ENCODE measurements at regions not wholly inside any gene's neighbourhood (a gene's known extent, or its start where the extent isn't known, plus 50 kb on each side); places are given as distances from the start of the nearest gene placed in this dataset.

DNA sequence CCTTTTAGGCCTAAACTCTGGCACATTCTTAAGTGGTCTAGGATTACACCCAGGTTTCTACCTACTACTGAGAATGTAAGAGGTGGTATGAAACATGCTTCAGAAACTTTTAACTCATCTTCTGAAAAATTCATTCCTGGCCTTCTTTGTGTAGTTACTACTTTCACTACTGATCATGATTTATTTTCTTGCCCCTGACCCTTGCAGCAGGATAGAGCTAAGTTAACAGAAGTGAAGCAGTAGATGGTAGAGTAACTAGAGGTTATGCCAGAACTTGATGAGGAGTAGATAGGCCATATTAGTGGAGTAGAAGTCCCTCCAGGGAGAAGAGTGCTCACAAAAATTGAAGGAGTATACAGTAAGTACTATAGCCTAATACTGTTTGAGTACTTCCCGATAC, 75.5 kb upstream of the MSTN start:
- intact Hi-C loops (cut with DNase I): no loop called here
- DNase-seq: no peak
- Histone ChIP-seq H3K4me1 (no peaks in the 10 kb centered on the region), H3K9me3 (peaks cover 0 to 16% (median 7%) of the 10 kb centered on the region in 3 donors), H3K27ac (no peak overlapping the region), H3K4me3 (no peak overlapping the region), H3K27me3 (no peaks in the 10 kb centered on the region), H3K36me3 (no peaks in the 10 kb centered on the region)
- WGBS, 2 donors: 94 to 96% methylated on average over 1 of the region's 1 CpG
- TF ChIP-seq, protein P1, sequence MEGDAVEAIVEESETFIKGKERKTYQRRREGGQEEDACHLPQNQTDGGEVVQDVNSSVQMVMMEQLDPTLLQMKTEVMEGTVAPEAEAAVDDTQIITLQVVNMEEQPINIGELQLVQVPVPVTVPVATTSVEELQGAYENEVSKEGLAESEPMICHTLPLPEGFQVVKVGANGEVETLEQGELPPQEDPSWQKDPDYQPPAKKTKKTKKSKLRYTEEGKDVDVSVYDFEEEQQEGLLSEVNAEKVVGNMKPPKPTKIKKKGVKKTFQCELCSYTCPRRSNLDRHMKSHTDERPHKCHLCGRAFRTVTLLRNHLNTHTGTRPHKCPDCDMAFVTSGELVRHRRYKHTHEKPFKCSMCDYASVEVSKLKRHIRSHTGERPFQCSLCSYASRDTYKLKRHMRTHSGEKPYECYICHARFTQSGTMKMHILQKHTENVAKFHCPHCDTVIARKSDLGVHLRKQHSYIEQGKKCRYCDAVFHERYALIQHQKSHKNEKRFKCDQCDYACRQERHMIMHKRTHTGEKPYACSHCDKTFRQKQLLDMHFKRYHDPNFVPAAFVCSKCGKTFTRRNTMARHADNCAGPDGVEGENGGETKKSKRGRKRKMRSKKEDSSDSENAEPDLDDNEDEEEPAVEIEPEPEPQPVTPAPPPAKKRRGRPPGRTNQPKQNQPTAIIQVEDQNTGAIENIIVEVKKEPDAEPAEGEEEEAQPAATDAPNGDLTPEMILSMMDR (IDR thresholded peaks at IDR 0.05): no peak
- TF ChIP-seq POLR2A (IDR thresholded peaks at IDR 0.05): no peak

DNA sequence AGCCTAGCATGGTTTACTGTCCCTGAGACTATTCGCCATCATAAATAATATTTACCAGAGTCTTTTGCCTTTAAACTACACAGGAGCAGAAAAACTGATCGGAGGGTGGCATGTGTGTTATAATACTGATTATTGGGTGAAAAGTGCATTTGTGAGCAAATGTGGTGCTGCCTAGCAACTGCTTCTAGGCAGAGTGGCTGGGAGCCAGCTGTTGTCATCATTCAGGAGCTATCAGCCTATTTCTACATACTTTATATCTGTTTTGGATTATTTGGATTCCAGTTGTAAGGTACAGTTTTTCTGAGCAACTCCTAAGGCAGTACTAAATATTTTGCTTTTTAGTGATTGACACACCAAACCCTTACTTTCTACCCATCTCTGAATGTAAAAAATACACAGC, 75.0 kb upstream of the MSTN start:
- H3K27ac ChIP-seq: no peak overlapping the region
- WGBS, 2 donors: 77 to 91% methylated on average over 2 of the region's 2 CpGs
- no peak overlapping the region for H3K4me3 ChIP-seq
- H3K9me3 ChIP-seq: peaks cover 0 to 16% (median 7%) of the 10 kb centered on the region in 3 donors
- DNase-seq: no peak
- H3K4me1 ChIP-seq: no peaks in the 10 kb centered on the region
- no peaks in the 10 kb centered on the region for H3K36me3 ChIP-seq
- intact Hi-C loops (cut with DNase I): no loop called here
- H3K27me3 ChIP-seq: no peaks in the 10 kb centered on the region
- TF ChIP-seq POLR2A (IDR thresholded peaks at IDR 0.05): no peak
- TF ChIP-seq, protein P1 (IDR thresholded peaks at IDR 0.05): no peak

DNA sequence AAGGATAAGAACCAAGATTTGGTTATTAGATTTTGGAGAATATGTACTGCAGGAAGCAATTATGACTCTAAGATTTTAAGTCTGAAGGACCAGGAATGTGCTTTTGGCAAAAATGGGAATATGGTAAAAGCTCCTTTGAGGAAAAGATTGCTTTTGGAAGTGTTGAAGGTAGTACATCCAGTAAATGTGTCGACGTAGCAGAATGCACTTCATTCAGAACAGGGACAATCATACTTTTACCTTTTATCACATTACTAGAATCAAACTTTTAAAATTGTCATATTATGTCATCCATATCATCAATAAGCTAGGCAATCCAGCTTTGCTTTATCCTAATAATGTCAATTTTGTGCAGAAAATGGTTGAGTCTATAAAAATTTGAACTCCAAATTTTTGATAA, 74.3 kb upstream of the MSTN start:
- no peaks in the 10 kb centered on the region for H3K27me3 ChIP-seq
- intact Hi-C loops (cut with DNase I): no loop called here

DNA sequence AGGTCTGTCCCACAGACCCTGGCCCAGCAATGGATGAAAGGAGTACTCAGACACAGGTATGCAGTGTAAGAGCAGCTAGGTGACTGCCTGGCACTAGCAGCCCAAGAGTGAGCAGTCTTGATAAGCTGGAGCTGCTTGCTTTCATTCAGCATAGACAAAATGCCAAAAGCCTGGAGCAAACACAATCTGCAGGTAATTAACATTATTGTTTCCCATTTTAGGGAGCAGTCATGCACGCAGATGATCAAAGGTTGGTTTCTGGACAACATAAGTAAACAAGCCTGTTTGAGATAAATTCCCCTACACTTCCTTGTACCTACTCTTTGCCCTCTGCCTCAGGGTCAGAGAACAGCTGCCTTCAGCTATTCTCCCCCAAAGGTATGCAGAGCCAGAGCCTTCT, 73.7 kb upstream of the MSTN start:
- WGBS, 2 donors: 57 to 63% methylated on average over 1 of the region's 1 CpG
- Histone ChIP-seq H3K9me3 (peaks cover 0 to 15% (median 7%) of the 10 kb centered on the region in 3 donors), H3K4me3 (no peak overlapping the region), H3K27me3 (no peaks in the 10 kb centered on the region), H3K4me1 (no peaks in the 10 kb centered on the region), H3K27ac (no peak overlapping the region), H3K36me3 (no peaks in the 10 kb centered on the region)
- TF ChIP-seq POLR2A (IDR thresholded peaks at IDR 0.05): no peak
- TF ChIP-seq, protein P1 (IDR thresholded peaks at IDR 0.05): no peak
- DNase-seq: no peak
- intact Hi-C loops (cut with DNase I): no loop called here

More for the DNA sequence above, 74.3 kb upstream of the MSTN start:
- H3K27ac ChIP-seq: no peak overlapping the region
- H3K9me3 ChIP-seq: peaks cover 0 to 16% (median 7%) of the 10 kb centered on the region in 3 donors
- no peak overlapping the region for H3K4me3 ChIP-seq
- H3K4me1 ChIP-seq: no peaks in the 10 kb centered on the region
- 94 to 95% methylated on average over 2 of the region's 2 CpGs for WGBS, 2 donors
- TF ChIP-seq, protein P1 (IDR thresholded peaks at IDR 0.05): no peak
- no peak for TF ChIP-seq POLR2A (IDR thresholded peaks at IDR 0.05)
- DNase-seq: no peak
- no peaks in the 10 kb centered on the region for H3K36me3 ChIP-seq

DNA sequence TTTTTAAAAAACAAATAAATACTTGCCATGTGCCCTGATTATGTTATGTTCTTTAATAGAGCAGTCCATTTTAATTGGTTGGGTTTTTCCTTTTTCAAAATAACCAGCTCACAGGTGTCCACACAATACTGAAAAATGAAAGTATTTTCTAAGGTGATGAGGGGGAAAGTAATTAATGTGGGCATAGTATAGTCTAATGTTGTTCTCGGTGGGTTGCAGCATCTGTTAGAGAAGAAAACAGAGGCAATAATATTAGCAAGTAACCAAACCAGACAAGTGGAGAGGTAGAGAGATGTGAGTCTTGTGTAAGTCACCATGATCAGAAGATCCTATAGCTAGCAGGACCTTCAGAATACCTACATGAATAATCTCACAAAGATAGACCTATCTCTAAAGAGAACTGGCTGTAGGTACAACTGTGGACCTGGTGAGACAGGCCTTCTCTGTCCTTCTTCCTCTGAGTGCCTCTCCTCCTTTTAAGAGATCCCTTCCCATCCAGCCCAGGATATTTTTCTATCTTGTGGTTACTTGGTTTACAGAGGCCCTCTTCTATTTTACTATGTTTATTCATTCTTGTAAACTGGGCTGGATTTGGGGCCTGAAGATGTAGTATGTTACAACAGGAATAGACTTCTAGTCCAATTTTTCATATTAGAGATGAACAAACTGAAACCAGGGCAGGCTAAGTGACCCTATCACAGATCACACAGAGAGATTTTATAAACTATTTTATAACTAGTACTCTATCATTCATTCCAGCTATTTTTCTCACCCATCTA, 67.1 kb upstream of the MSTN start:
- no peak overlapping the region for H3K4me3 ChIP-seq
- DNase-seq: no peak
- 79 to 94% methylated on average over 1 of the region's 1 CpG for WGBS, 2 donors
- intact Hi-C loops (cut with DNase I): no loop called here
- H3K36me3 ChIP-seq: no peaks in the 10 kb centered on the region
- H3K9me3 ChIP-seq: no peaks in the 10 kb centered on the region
- H3K4me1 ChIP-seq: no peaks in the 10 kb centered on the region
- H3K27me3 ChIP-seq: no peaks in the 10 kb centered on the region
- H3K27ac ChIP-seq: no peak overlapping the region
- no peak for TF ChIP-seq POLR2A (IDR thresholded peaks at IDR 0.05)
- TF ChIP-seq, protein P1 (IDR thresholded peaks at IDR 0.05): no peak
